GM12878 (cell line): ENCODE measurements at regions not wholly inside any gene's neighbourhood (a gene's known extent, or its start where the extent isn't known, plus 50 kb on each side); places are given as distances from the start of the nearest gene placed in this dataset.

Experiments
- ATAC-seq: fragments of 200-7000 bp; cut with Tn5 transposase; 3 replicates; pipeline ENCODE4 v1.9.1; 2020; ENCODE audit warnings: mild to moderate bottlenecking, moderate library complexity
- BruUV-seq: library from RNA; stranded (reverse); fragments of 400-500 nt; replicated peaks from 2 replicates; lab custom pipeline; 2021; lab: Mats Ljungman, UMichigan
- CTCF ChIA-PET: fragments of 300-600 bp; sonication (Branson Sonifier 250); formaldehyde crosslinking; extraction: SDS; loops from one replicate; lab custom pipeline; 2021; ENCODE audit warnings: inconsistent platforms; lab: Yijun Ruan, JAX
- POLR2A ChIA-PET: fragments of 350-600 bp; formaldehyde crosslinking; extraction: SDS; loops from one replicate; lab custom pipeline; 2021; ENCODE audit warnings: inconsistent platforms; lab: Charles Lee
- RAD21 ChIA-PET: fragments of 300-600 bp; sonication (Branson Sonifier 250); formaldehyde crosslinking; loops from one replicate; lab custom pipeline; 2023; ENCODE audit warnings: antibody characterized with exemption; ENCODE audit not compliant: unreplicated experiment; lab: Charles Lee
- SMC1A ChIA-PET: fragments of 300-600 bp; sonication (Branson Sonifier 250); formaldehyde crosslinking; loops from one replicate; lab custom pipeline; 2023; ENCODE audit not compliant: unreplicated experiment, uncharacterized antibody; lab: Charles Lee
- DNase-seq: peaks from one replicate; pipeline ENCODE4 v3.0.0-alpha.2; 2011; ENCODE audit warnings: low read depth, low spot score
- FAIRE-seq: peaks from 3 replicates; lab custom pipeline; 2011; peaks lifted over from hg19 to GRCh38; lab: Jason Lieb, UNC
- H2AFZ ChIP-seq: 2 replicates; pipeline ENCODE4 v1.6.0; 2011; ENCODE audit warnings: low read depth, low read length, control low read depth; ENCODE audit not compliant: control insufficient read depth
- H3K27ac ChIP-seq: 2 replicates; pipeline ENCODE4 v1.5.1; 2011; ENCODE audit warnings: control low read depth; ENCODE audit not compliant: control insufficient read depth, insufficient read depth
- H3K27me3 ChIP-seq, 2 experiments: replicated peaks in 1 of 2; 2 replicates each; pipeline versions ENCODE4 v1.6.0 to v1.6.1; 2011; ENCODE audit warnings: low read length in 1 of 2; ENCODE audit not compliant: control insufficient read depth in 2 of 2, insufficient read depth in 2 of 2
- H3K36me3 ChIP-seq, 2 experiments: 2 replicates each; pipeline ENCODE4 v1.5.1; 2011; ENCODE audit warnings: low read length in 1 of 2; ENCODE audit not compliant: control insufficient read depth in 2 of 2, insufficient read depth in 2 of 2
- H3K4me1 ChIP-seq: 2 replicates; pipeline ENCODE4 v1.6.1; 2011; ENCODE audit warnings: mild to moderate bottlenecking, low read length, moderate library complexity, mixed read lengths; ENCODE audit not compliant: control insufficient read depth, insufficient read depth
- H3K4me2 ChIP-seq: 2 replicates; pipeline ENCODE4 v1.6.0; 2011; ENCODE audit warnings: control low read depth; ENCODE audit not compliant: control insufficient read depth, insufficient read depth
- H3K4me3 ChIP-seq: fragments of 200-600 bp; sonication (generic); 2 replicates; pipeline ENCODE4 v1.5.1; 2016
- H3K79me2 ChIP-seq: 2 replicates; pipeline ENCODE4 v1.6.0; 2011; ENCODE audit warnings: low read length; ENCODE audit not compliant: control insufficient read depth, insufficient read depth
- H3K9ac ChIP-seq: 2 replicates; pipeline ENCODE4 v1.8.0; 2011; ENCODE audit warnings: low read length, control low read depth, mixed read lengths; ENCODE audit not compliant: control insufficient read depth, insufficient read depth
- H3K9me3 ChIP-seq: replicated peaks from 3 replicates; pipeline ENCODE4 v1.5.1; 2011; ENCODE audit warnings: mild to moderate bottlenecking, low read length; ENCODE audit not compliant: control insufficient read depth, insufficient read depth
- H4K20me1 ChIP-seq: 2 replicates; pipeline ENCODE4 v1.6.0; 2011; ENCODE audit not compliant: control insufficient read depth, insufficient read depth
- ATF7 ChIP-seq: fragments of 450-650 bp; IDR thresholded peaks from 2 replicates; pipeline ENCODE4 v1.6.1; 2016; ENCODE audit warnings: low read depth, mild to moderate bottlenecking
- CREB1 ChIP-seq: IDR thresholded peaks from 2 replicates; pipeline ENCODE4 v1.6.1; 2012; ENCODE audit warnings: low read depth, mild to moderate bottlenecking, inconsistent platforms
- SMARCA5 ChIP-seq: fragments of 450-650 bp; IDR thresholded peaks from 2 replicates; pipeline ENCODE4 v1.6.1; 2017; ENCODE audit warnings: mild to moderate bottlenecking
- ZNF24 ChIP-seq: fragments of 450-650 bp; IDR thresholded peaks from 2 replicates; pipeline ENCODE4 v1.6.1; 2017; ENCODE audit warnings: antibody characterized with exemption, mild to moderate bottlenecking
- WGBS: methylation state at CpG from one replicate; pipeline ENCODE4 v1.1.6; 2016; ENCODE audit warnings: low lambda C conversion rate; ENCODE audit not compliant: insufficient replicate concordance, insufficient coverage; ENCODE audit errors: missing lambda C conversion rate; 5-methylcytosine and 5-hydroxymethylcytosine counted together
- in situ Hi-C: fragments of 300-500 bp; cut with MboI; formaldehyde crosslinking; loops from 9 replicates; pipeline ENCODE4 v1.14.3; 2018; ENCODE audit warnings: mixed read lengths
- intact Hi-C: fragments of 100-400 bp; cut with micrococcal nuclease; formaldehyde crosslinking; loops from one replicate; pipeline ENCODE4 v1.14.2; 2022; ENCODE audit not compliant: unreplicated experiment
- TF ChIP-seq, protein P1 (sequence below): fragments of 450-650 bp; formaldehyde crosslinking; IDR thresholded peaks from 2 replicates; pipeline ENCODE4 v1.4.0; 2022; ENCODE audit warnings: mild to moderate bottlenecking, moderate library complexity
- TF ChIP-seq, protein P2 (sequence below): fragments of 150-350 bp; IDR thresholded peaks from 2 replicates; pipeline ENCODE4 v1.6.1; 2016; ENCODE audit warnings: low read depth, low read length

GRCh38 chr3:28042707-28043106 lies 198.7 kb upstream of the CMC1 start:
- TF ChIP-seq ATF7 (no peak), SMARCA5 (peak; percentile 9; the same call in 1 of the 2 replicates), ZNF24 (peak; percentile 60; the same call in 1 of the 2 replicates), CREB1 (no peak)
- ChIA-PET SMC1A (interaction anchor here (0.8 to 15.7 kb wide), 20 partner anchors 8 to 331 kb away, joined by 3 to 296 read pairs (median 4); no protein-coding TSS in a partner anchor), RAD21 (interaction anchor here (1.1 to 11.0 kb wide), 11 partner anchors 8 to 331 kb away, joined by 3 to 221 read pairs (median 5); partner anchors contain the start of gene EOMES), POLR2A (interaction anchor here (1.0 to 1.7 kb wide), 4 partner anchors 10 to 75 kb away, joined by 3 to 9 read pairs (median 4); no protein-coding TSS in a partner anchor), CTCF (interaction anchor here (0.7 to 1.9 kb wide), 9 partner anchors 11 to 284 kb away, joined by 3 to 6 read pairs (median 3); no protein-coding TSS in a partner anchor)
- no peak overlapping the region for H3K4me3 ChIP-seq
- FAIRE-seq = no peak
- H3K27me3 ChIP-seq = no peaks in the 10 kb centered on the region
- DNase-seq = no peak
- no peaks in the 10 kb centered on the region for H4K20me1 ChIP-seq
- H3K36me3 ChIP-seq = no peaks in the 10 kb centered on the region
- no peaks in the 10 kb centered on the region for H3K9me3 ChIP-seq
- H3K79me2 ChIP-seq = no peaks in the 10 kb centered on the region
- H3K9ac ChIP-seq = no peak overlapping the region
- no peak overlapping the region for H2AFZ ChIP-seq
- H3K4me1 ChIP-seq = no peaks in the 10 kb centered on the region
- no peak overlapping the region for H3K27ac ChIP-seq
- peak; percentile 53 for ATAC-seq
- no peak overlapping the region for H3K4me2 ChIP-seq
- no TSS peak for BruUV-seq
- 38% methylated on average over 1 of the region's 1 CpG for WGBS
- intact Hi-C loops (no loop called here), in situ Hi-C loops (no loop called here)

DNA sequence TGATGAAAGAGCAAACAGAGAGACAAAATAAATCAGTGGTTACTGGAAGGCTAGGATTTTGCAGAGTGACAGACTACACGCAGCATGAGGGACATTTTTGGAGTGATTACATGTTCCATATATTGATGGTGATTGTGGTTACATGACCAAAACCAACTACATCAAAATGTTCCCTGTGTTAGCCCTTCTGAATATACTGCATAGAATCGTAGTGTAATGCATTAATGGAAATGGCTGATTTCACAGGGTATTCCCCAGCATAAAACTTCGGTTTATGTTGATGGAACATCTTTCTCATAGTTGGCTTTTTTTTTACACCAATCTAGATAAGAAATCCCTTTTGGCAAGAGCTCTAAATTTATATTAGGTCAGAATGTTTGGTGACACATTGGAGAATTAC lies 191.3 kb upstream of the CMC1 start:
- 16% methylated on average over 3 of the region's 3 CpGs for WGBS

More for the DNA sequence above, 191.3 kb upstream of the CMC1 start:
- no TSS peak for BruUV-seq
- ChIA-PET RAD21 (interaction anchor here (0.7 to 2.0 kb wide), 11 partner anchors 7 to 327 kb away, joined by 3 to 10 read pairs (median 4); partner anchors contain the start of gene EOMES), CTCF (interaction anchor here (1.1 to 1.4 kb wide), 3 partner anchors 11 to 88 kb away, joined by 3 to 5 read pairs (median 3); no protein-coding TSS in a partner anchor), SMC1A (interaction anchor here (0.7 to 9.2 kb wide), 10 partner anchors 9 to 322 kb away, joined by 3 to 77 read pairs (median 4); no protein-coding TSS in a partner anchor), POLR2A (interaction anchor here (0.6 to 1.5 kb wide), 3 partner anchors 14 to 79 kb away, joined by 3 to 7 read pairs (median 4); no protein-coding TSS in a partner anchor)
- Histone ChIP-seq H3K4me3 (no peak overlapping the region), H3K4me2 (no peak overlapping the region), H2AFZ (no peak overlapping the region), H3K9me3 (no peaks in the 10 kb centered on the region), H3K9ac (no peak overlapping the region), H3K36me3 (no peaks in the 10 kb centered on the region), H3K79me2 (no peaks in the 10 kb centered on the region), H3K27ac (no peak overlapping the region), H3K27me3 (no peaks in the 10 kb centered on the region), H3K4me1 (no peaks in the 10 kb centered on the region), H4K20me1 (no peaks in the 10 kb centered on the region)
- no peak for FAIRE-seq
- peak; percentile 45 for ATAC-seq
- TF ChIP-seq, protein P1, sequence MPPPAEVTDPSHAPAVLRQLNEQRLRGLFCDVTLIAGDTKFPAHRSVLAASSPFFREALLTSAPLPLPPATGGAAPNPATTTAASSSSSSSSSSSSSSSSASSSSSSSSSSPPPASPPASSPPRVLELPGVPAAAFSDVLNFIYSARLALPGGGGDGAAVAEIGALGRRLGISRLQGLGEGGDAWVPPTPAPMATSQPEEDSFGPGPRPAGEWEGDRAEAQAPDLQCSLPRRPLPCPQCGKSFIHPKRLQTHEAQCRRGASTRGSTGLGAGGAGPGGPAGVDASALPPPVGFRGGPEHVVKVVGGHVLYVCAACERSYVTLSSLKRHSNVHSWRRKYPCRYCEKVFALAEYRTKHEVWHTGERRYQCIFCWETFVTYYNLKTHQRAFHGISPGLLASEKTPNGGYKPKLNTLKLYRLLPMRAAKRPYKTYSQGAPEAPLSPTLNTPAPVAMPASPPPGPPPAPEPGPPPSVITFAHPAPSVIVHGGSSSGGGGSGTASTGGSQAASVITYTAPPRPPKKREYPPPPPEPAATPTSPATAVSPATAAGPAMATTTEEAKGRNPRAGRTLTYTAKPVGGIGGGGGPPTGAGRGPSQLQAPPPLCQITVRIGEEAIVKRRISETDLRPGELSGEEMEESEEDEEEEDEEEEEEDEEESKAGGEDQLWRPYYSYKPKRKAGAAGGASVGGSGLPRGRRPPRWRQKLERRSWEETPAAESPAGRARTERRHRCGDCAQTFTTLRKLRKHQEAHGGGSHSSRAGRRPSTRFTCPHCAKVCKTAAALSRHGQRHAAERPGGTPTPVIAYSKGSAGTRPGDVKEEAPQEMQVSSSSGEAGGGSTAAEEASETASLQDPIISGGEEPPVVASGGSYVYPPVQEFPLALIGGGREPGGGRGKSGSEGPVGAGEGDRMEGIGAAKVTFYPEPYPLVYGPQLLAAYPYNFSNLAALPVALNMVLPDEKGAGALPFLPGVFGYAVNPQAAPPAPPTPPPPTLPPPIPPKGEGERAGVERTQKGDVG (CRISPR knock-in tag) = no peak
- TF ChIP-seq, protein P2, sequence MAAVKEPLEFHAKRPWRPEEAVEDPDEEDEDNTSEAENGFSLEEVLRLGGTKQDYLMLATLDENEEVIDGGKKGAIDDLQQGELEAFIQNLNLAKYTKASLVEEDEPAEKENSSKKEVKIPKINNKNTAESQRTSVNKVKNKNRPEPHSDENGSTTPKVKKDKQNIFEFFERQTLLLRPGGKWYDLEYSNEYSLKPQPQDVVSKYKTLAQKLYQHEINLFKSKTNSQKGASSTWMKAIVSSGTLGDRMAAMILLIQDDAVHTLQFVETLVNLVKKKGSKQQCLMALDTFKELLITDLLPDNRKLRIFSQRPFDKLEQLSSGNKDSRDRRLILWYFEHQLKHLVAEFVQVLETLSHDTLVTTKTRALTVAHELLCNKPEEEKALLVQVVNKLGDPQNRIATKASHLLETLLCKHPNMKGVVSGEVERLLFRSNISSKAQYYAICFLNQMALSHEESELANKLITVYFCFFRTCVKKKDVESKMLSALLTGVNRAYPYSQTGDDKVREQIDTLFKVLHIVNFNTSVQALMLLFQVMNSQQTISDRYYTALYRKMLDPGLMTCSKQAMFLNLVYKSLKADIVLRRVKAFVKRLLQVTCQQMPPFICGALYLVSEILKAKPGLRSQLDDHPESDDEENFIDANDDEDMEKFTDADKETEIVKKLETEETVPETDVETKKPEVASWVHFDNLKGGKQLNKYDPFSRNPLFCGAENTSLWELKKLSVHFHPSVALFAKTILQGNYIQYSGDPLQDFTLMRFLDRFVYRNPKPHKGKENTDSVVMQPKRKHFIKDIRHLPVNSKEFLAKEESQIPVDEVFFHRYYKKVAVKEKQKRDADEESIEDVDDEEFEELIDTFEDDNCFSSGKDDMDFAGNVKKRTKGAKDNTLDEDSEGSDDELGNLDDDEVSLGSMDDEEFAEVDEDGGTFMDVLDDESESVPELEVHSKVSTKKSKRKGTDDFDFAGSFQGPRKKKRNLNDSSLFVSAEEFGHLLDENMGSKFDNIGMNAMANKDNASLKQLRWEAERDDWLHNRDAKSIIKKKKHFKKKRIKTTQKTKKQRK = no peak
- TF ChIP-seq ATF7 = peak; percentile 62
- no peak for DNase-seq
- in situ Hi-C loops (no loop called here), intact Hi-C loops (no loop called here)
